ENCODE measurements at regions not wholly inside any gene's neighbourhood (a gene's known extent, or its start where the extent isn't known, plus 50 kb on each side); places are given as distances from the start of the nearest gene placed in this dataset.

DNA sequence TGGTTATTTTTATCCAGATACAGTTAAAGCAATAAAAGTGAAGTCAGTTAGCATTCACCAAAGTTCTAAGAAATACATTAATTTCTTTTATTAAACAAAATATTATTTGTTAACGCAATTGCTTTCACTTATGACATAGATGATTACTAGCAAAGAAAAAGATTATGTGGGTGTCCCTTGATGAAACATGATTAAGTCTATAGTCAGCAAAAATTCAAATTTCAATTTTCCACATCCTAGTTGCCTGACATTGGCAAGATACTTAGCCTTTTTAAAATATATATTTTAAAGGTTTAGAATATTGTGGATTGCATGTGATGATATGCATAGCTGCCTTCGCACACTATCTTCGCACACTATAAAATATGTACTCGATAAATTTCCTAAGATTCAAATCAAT lies 1780.5 kb upstream of the MIR17HG start:
- DNase-seq (ENCODE audit: low read depth, low spot score): no peak

- no peak for DNase-seq (ENCODE audit: low read depth, low spot score)
Measured at GRCh38 chr13:89568276-89568675, 1779.2 kb upstream of the MIR17HG start.

GRCh38 chr13:89568746-89569145 lies 1778.7 kb upstream of the MIR17HG start:
- no peak for DNase-seq (ENCODE audit: low read depth, low spot score)

GRCh38 chr13:89571676-89572075 lies 1775.8 kb upstream of the MIR17HG start:
- DNase-seq (ENCODE audit: low read depth, low spot score): no peak

GRCh38 chr13:89574077-89574476 lies 1773.4 kb upstream of the MIR17HG start:
- DNase-seq (ENCODE audit: low read depth, low spot score): no peak

DNA sequence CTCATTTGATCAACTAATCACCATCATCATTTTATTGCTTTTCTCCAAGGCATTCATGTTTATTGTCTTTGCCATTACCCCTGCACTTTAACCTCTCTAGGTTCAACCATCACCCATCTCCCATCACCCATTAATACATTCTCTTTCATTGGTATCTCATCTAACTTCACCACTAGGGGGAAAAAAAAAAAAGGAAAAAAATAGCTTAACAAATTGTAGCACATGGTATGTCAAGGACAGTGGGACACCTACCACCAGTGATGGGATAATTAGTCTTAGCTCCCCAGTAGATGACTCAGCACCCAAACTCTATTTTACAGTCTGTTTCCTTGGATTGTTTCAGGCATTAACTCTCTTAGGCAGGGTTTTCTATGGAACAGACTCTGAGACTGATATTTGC lies 1770.2 kb upstream of the MIR17HG start:
- DNase-seq (ENCODE audit: low read depth, low spot score): no peak

DNA sequence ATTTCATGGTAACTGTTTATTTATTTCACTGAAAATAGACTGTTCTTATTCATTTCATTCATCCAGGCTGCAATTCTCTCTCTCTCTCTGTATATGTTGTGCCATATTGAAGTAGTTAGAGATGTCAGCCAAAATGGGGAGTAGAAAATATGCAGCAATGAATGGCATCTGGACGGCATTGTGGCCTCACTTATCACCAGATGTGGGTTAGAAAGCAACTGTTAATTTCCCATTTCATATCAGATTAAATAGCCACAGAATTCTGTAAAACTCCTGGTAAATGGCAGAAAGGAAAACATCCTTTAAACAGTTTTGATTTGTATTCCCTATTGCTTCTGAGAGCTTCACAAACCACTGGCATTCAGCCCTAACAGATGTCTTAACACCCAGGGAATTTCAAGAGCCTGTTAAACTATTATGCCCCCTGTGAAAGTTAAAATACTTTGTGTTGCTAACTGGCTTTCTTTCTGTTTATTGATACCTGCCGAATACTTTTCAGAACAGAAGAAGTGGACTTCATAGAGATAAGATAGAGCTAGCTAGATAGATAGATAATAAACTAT lies 1763.3 kb upstream of the MIR17HG start:
- no peak for DNase-seq (ENCODE audit: low read depth, low spot score)

GRCh38 chr13:89602655-89603054 lies 1744.8 kb upstream of the MIR17HG start:
- DNase-seq (ENCODE audit: low read depth, low spot score): no peak

DNA sequence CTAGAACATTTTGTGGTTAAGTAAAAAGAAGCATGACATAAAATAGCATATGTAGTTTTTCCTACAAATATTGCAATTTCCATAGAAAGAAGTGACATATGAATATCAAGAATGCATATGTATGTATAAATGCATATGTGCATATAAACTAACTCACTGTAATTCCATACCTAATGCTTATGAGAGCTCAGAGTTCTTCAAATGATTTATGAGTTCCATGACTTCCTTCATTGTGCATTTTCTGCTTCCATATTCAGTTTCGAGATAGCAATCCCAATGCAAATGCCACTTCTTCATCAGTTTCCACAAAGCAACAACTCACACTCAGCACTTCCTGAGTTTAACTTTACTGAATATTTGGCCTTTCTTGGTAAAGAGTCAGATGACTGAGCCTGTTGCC lies 1744.3 kb upstream of the MIR17HG start:
- no peak for DNase-seq (ENCODE audit: low read depth, low spot score)

GRCh38 chr13:89609318-89609717 lies 1738.2 kb upstream of the MIR17HG start:
- DNase-seq (ENCODE audit: low read depth, low spot score): no peak

DNA sequence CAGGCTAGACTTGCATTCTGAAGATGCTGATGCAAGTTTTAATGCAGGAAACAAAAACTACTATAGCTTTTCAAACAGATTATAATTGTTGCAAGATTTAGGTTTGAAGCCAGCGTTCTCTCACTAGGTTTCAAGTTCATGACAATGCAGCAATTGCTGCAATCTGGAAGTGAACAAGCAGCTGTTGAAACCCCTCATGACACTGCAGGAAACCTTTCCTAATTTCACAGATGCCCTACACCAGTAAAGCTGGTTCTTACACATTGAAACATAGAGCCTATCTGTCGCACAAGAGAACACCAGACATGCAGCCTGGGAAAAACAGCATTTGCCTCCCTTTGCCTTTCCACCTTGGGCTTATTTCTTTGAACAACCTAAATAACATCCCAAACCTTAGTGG lies 1737.2 kb upstream of the MIR17HG start:
- DNase-seq (ENCODE audit: low read depth, low spot score): no peak

DNA sequence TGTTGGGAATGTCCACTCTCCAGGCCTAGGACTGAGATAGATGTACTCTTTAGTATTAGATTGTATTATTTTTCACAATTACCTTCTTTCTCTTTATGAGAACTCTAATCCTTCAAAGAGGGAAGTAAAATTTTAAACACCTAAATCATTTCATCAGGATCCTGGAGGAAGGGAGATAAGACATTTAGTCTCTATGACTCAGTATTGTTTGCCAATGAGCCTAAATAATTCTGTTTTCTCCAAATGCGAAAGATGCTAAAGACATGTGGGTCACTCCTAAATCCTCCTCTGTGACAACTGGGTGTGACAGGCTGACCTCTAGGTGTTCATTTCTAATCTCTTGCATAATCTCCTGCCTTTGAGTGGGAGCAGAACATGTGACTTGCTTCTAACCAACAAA lies 1736.6 kb upstream of the MIR17HG start:
- no peak for DNase-seq (ENCODE audit: low read depth, low spot score)

GRCh38 chr13:89627996-89628395 lies 1719.5 kb upstream of the MIR17HG start:
- DNase-seq (ENCODE audit: low read depth, low spot score): no peak

- DNase-seq (ENCODE audit: low read depth, low spot score): no peak
Measured at GRCh38 chr13:89628567-89628966, 1718.9 kb upstream of the MIR17HG start.

- no peak for DNase-seq (ENCODE audit: low read depth, low spot score)
Measured at GRCh38 chr13:89650226-89650625, 1697.3 kb upstream of the MIR17HG start.

DNA sequence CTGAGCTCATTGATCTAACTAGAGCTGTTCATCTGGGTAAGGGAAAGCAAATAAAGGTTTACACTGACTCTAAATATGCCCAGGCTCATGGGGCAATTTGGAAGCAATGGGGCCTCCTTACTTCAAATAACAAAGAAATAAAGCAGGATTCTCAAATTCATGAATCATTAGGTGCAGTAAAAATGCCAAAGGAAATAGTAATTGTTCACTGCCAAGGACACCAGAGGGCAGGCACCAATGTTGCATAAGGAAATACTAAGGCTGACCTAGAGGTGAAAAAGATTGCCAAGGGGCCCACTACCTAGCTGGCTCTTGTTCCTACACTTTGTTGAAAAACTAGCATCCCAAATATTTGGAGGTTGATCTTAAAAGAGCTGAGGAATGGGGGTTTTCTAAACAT lies 1686.7 kb upstream of the MIR17HG start:
- DNase-seq (ENCODE audit: low read depth, low spot score): no peak

DNA sequence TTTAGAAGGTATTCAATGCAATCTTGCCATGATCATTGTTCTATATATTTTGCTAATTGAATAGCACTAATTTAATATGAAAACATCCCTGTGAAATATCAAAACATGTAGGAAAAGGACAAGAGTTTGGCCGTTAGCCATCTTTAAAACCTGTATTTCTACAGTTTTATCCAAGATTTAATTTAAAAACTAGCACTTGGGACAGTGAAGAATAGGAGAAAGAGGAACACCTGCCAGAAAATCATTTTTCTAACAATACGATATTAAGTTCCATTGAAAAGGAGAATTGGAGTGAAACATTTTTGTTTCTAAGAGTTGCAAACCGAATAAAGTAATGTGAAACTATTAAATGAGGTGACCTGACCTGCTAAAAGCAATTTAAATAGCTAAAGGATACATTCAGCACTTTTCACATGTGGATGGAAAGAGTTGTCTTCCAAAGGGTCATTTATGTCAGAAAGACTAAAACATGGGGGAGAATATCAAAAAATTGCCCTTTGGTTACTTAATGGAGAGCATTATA lies 1673.6 kb upstream of the MIR17HG start:
- no peak for DNase-seq (ENCODE audit: low read depth, low spot score)

DNA sequence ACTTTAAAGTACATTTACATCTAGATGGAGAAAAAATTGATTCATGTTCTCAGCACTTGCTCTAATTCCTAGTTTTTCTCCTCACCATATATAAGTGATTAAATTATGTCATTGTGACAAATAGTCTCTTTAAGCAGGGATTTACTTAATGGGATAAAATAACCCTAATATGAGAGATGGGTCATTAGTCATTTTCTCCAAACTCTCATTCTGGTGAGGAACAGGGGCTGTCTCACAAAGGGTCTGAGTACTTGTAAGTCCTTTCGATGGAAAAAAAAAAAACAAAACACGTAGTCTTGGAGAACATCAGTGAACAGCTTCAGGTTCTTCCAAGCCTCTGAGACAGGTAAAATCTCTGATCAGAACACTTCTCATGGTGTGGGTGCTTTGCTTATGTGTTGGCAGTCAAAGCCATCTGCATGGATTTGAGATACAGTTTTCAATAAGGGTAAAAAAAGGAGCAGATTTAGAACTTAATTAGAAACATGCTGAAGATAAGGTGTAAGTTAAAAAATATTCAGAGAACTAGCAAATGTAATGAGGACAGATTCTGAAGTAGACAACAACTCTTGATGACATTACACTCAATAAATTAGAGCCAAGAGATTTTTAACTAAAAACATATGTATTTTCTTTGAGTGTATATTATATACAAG lies 1668.9 kb upstream of the MIR17HG start:
- no peak for DNase-seq (ENCODE audit: low read depth, low spot score)

DNA sequence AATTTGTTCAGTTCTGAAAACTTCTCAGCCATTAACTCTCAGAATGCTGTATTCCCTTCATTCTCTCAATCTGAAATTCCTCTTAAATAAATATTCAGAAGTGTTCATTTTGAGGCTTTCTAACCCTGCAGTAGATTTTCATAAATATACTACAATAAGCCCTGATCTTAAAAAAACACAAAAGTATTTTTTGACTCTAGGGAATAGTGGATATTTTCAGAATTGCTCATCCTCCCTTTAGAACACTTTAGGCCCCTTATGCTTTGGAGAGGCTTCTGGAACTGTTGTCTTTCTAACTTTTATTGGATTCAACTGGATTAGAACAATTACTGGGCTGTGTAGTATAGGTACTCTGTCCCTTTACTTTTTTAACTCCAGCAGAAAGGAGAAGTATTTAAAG lies 1662.6 kb upstream of the MIR17HG start:
- DNase-seq (ENCODE audit: low read depth, low spot score): no peak

- no peak for DNase-seq (ENCODE audit: low read depth, low spot score)
Measured at GRCh38 chr13:89686171-89686570, 1661.3 kb upstream of the MIR17HG start.

DNA sequence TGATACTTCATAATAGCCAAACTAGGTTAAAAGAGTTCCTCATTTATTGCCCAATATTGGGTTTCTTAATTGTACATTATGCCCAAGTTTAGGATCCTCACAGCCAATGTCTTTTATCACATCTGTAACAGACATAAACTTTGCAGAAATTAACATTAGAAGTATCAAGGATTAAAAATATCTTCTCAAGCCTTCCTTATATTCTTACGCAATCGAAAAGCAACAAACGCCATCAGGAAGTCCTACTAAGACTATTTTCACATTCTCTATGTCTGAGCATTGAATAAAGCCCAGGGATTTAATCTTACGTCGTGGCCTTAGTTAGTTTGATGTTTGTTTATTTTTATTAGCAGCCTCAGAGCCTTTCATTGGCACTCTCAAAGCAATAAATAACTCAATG lies 1660.4 kb upstream of the MIR17HG start:
- DNase-seq (ENCODE audit: low read depth, low spot score): no peak

GRCh38 chr13:89688918-89689317 lies 1658.6 kb upstream of the MIR17HG start:
- DNase-seq (ENCODE audit: low read depth, low spot score): no peak

- no peak for DNase-seq (ENCODE audit: low read depth, low spot score)
Measured at GRCh38 chr13:89694451-89694850, 1653.0 kb upstream of the MIR17HG start.
